Stimulated activated CD4-positive, alpha-beta T cell treated with anti-CD3 and anti-CD28 coated beads, Interleukin-15, amount 100 ng/mL, for 48 hours (primary cell): ENCODE measurements at regions not wholly inside any gene's neighbourhood (a gene's known extent, or its start where the extent isn't known, plus 50 kb on each side); places are given as distances from the start of the nearest gene placed in this dataset.

Source experiments
- DNase-seq, 2 donors: peaks; one replicate each; pipeline ENCODE4 v3.0.0-alpha.2; 2020; ENCODE audit warnings: low read depth in 2 of 2

GRCh38 chr20:21577551-21577950, 63.7 kb upstream of the NKX2-2 start:
- DNase-seq, result no peak

GRCh38 chr20:21575981-21576740, 62.3 kb upstream of the NKX2-2 start:
- DNase-seq, result no peak

GRCh38 chr20:21575167-21575566, 61.3 kb upstream of the NKX2-2 start:
- DNase-seq, result no peak

- no peak for DNase-seq
Observed at GRCh38 chr20:21574443-21574842, 60.6 kb upstream of the NKX2-2 start.

DNA sequence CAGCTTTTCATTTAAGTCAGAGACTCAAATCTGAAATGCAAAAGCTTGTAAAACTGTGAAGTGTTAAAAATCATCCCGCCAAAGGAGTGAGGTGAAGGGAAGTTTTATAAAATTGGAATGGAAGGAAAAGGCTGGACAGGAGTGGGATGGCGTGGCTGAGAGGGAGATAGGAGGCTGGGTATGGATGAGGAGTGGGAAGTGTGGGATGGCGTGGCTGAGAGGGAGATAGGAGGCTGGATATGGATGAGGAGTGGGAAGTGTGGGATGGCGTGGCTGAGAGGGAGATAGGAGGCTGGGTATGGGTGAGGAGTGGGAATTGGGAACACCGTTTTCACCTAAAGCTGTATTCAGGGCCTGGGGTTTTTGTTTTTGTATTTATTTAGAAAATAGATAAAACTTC, 59.4 kb upstream of the NKX2-2 start:
- DNase-seq, result no peak

DNA sequence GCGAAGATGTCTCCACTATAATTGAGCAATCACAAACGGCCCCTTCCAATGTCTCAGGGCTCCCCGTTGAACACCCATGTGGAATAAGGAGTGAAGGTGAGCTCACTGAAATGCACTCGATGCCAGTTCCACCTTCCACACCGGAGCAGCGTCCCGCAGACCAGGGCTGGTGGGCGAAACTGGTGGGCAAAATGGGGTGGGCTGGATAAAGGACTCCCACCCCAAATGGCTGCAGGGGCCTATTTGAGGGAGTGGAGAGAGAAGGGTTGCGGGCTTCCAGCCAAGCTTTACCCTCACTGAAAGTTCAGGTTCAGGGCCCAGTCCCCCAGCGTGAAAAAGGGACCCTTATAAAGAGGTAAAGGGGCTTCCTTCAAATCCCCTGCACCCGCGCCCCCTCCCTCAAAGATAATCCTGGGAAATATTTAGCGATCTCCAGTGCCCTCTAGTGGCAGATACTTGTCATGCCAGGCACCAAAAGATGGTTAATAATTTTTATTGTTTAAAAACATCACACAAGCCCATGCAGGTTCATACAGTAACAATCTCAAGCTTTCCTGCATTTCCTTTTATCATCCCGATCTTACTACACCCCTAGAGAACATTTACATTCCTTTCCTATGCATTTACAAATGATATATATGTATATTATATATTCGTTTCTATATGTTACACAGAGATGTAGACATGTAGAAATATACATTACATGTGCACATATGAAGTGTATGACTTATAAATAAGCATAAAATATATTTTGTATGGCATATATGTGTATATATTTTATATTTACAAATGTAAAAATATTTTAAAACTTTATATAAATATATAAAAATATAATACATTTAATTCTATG, 58.2 kb upstream of the NKX2-2 start:
- no peak for DNase-seq

DNA sequence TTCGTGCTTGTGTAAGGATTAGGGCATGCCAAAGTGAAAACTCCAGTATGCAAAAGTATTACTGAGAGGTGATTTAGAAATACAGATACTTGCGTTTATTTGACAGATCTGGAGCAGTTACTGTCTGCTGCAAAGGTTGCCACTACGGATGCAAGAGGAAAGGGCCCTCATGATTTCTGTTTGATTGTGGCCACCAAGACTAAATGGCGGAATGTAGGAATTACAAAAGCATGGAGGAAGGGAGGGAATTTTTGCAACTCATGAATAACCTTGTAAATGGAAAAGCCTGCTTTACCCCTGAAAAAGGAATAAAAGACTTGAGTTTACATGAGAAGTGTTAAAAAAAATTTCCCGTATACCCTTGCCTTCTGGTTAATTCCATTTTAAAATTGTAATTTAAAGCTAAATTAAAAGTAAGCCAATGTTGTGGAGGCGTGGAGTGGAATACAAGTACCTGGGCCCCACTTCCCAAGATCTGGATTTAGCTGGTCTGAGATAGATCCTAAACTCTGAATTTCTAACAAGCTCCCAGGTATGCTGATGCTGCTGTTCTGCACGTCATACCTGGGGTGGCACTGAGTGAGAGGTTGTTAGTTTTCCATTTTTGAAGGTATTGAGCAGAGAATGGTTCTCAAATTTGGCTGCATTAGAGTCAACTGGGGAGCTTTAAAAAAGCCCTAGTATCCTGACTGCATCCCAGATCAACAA, 56.6 kb upstream of the NKX2-2 start:
- DNase-seq, result no peak

- no peak for DNase-seq
Observed at GRCh38 chr20:21569586-21569985, 55.7 kb upstream of the NKX2-2 start.

- no peak for DNase-seq
Observed at GRCh38 chr20:21564127-21564773, 50.4 kb upstream of the NKX2-2 start.
